ENCODE measurements at regions not wholly inside any gene's neighbourhood (a gene's known extent, or its start where the extent isn't known, plus 50 kb on each side); places are given as distances from the start of the nearest gene placed in this dataset.

DNA sequence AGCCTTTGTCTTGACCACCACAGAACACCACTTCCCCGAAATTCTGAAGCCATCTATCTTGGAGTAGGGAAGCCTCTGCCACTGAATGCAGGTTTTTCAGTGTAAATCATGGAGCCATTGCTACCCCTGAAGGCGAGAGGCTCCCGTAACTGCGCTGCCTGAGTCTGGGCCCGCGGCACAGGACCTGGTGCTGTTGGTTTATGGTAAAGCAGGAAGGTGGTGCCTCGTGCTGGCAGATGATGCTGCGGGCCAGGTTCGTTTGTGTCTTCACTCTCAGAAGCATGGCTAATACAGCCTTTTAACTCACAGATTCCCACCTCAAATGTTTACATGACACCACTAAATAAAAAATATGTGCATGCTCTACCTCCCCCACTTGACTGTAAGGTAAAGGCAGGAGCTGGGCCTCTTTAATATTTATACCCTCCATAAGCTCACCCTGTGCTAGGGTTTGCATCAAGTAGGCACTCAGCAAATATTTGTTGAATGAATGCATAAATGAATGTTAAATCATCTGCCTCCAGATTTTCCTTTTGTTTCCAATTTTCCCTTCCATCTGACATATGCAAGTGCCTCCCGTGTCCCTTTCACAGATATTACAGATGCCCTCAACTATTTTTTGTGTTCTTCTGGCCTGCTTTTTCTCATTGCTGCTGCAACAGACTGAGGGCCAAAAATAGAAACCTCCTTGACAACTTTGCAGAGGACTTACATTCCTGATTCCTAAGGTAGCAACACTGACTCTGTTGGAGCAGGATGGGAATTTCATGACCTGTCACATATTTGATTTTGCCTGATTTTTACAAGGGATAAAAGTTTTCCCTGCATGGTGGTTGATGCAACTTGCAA is 83.5 kb upstream of the CPO start:
- TF ChIP-seq, protein P1, sequence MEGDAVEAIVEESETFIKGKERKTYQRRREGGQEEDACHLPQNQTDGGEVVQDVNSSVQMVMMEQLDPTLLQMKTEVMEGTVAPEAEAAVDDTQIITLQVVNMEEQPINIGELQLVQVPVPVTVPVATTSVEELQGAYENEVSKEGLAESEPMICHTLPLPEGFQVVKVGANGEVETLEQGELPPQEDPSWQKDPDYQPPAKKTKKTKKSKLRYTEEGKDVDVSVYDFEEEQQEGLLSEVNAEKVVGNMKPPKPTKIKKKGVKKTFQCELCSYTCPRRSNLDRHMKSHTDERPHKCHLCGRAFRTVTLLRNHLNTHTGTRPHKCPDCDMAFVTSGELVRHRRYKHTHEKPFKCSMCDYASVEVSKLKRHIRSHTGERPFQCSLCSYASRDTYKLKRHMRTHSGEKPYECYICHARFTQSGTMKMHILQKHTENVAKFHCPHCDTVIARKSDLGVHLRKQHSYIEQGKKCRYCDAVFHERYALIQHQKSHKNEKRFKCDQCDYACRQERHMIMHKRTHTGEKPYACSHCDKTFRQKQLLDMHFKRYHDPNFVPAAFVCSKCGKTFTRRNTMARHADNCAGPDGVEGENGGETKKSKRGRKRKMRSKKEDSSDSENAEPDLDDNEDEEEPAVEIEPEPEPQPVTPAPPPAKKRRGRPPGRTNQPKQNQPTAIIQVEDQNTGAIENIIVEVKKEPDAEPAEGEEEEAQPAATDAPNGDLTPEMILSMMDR (IDR thresholded peaks at IDR 0.05) = no peak
- no peak for TF ChIP-seq POLR2A (IDR thresholded peaks at IDR 0.05; ENCODE audit: low read depth)
